ENCODE measurements at regions not wholly inside any gene's neighbourhood (a gene's known extent, or its start where the extent isn't known, plus 50 kb on each side); places are given as distances from the start of the nearest gene placed in this dataset.

- no peak for DNase-seq (ENCODE audit: low read depth)
- Histone ChIP-seq H4K20me1 (ENCODE audit: insufficient read depth, low read length) (no peaks in the 10 kb centered on the region), H3K27ac (ENCODE audit: low read depth, low read length) (no peak overlapping the region), H3K4me2 (ENCODE audit: low read length) (no peak overlapping the region), H3K4me3 (ENCODE audit: insufficient read depth, low read depth, low read length) (no peak overlapping the region), H3K36me3 (ENCODE audit: insufficient read depth, low read length) (no peaks in the 10 kb centered on the region), H3K27me3 (ENCODE audit: insufficient read depth, low read length) (no peaks in the 10 kb centered on the region), H3K9me3 (ENCODE audit: insufficient read depth, low read depth, low read length) (no peaks in the 10 kb centered on the region), H3K9ac (ENCODE audit: low read length) (no peak overlapping the region), H3K4me1 (ENCODE audit: insufficient read depth, low read length) (peaks cover 41% of the 10 kb centered on the region), H2AFZ (ENCODE audit: low read depth, low read length) (no peak overlapping the region), H3K79me2 (ENCODE audit: insufficient read depth, low read length) (no peaks in the 10 kb centered on the region)
- Mint-ChIP-seq H3K4me1 (ENCODE audit: low read depth, unreplicated experiment) (peaks cover 23% of the 10 kb centered on the region), H3K36me3 (ENCODE audit: low read depth, unreplicated experiment) (no peaks in the 10 kb centered on the region), H3K4me3 (ENCODE audit: unreplicated experiment) (no peak overlapping the region), H3K27ac (ENCODE audit: unreplicated experiment) (no peak overlapping the region), H3K9me3 (ENCODE audit: unreplicated experiment) (peaks cover 3% of the 10 kb centered on the region), H3K27me3 (ENCODE audit: low read depth, unreplicated experiment) (no peaks in the 10 kb centered on the region)
- TF ChIP-seq EZH2 (IDR thresholded peaks at IDR 0.05; ENCODE audit: insufficient read depth, low read length): no peak
- no peak for TF ChIP-seq CTCF (IDR thresholded peaks at IDR 0.05; ENCODE audit: insufficient read depth, low read depth, low read length)
- no peak for FAIRE-seq
Measured at GRCh38 chr7:46756256-46756655, 825.7 kb downstream of the TNS3 start.

GRCh38 chr7:46755120-46756034, 826.5 kb downstream of the TNS3 start:
- peaks cover 41% of the 10 kb centered on the region for H3K4me1 ChIP-seq (ENCODE audit: insufficient read depth, low read length)
- Mint-ChIP-seq H3K4me1 (ENCODE audit: low read depth, unreplicated experiment) (peaks cover 23% of the 10 kb centered on the region), H3K27ac (ENCODE audit: unreplicated experiment) (no peak overlapping the region), H3K4me3 (ENCODE audit: unreplicated experiment) (no peak overlapping the region), H3K9me3 (ENCODE audit: unreplicated experiment) (peaks cover 3% of the 10 kb centered on the region), H3K36me3 (ENCODE audit: low read depth, unreplicated experiment) (no peaks in the 10 kb centered on the region), H3K27me3 (ENCODE audit: low read depth, unreplicated experiment) (no peaks in the 10 kb centered on the region)
- H3K27me3 ChIP-seq (ENCODE audit: insufficient read depth, low read length): no peaks in the 10 kb centered on the region
- DNase-seq (ENCODE audit: low read depth) (no peak), FAIRE-seq (no peak)
- H3K9ac ChIP-seq (ENCODE audit: low read length): no peak overlapping the region
- no peak overlapping the region for H3K4me3 ChIP-seq (ENCODE audit: insufficient read depth, low read depth, low read length)
- no peak overlapping the region for H2AFZ ChIP-seq (ENCODE audit: low read depth, low read length)
- H3K27ac ChIP-seq (ENCODE audit: low read depth, low read length): peak overlapping the region; percentile 76
- H4K20me1 ChIP-seq (ENCODE audit: insufficient read depth, low read length): no peaks in the 10 kb centered on the region
- H3K36me3 ChIP-seq (ENCODE audit: insufficient read depth, low read length): no peaks in the 10 kb centered on the region
- TF ChIP-seq EZH2 (IDR thresholded peaks at IDR 0.05; ENCODE audit: insufficient read depth, low read length) (no peak), CTCF (IDR thresholded peaks at IDR 0.05; ENCODE audit: insufficient read depth, low read depth, low read length) (no peak)
- H3K4me2 ChIP-seq (ENCODE audit: low read length): no peak overlapping the region
- no peaks in the 10 kb centered on the region for H3K9me3 ChIP-seq (ENCODE audit: insufficient read depth, low read depth, low read length)
- no peaks in the 10 kb centered on the region for H3K79me2 ChIP-seq (ENCODE audit: insufficient read depth, low read length)
